GM19240 (cell line): ENCODE measurements at regions not wholly inside any gene's neighbourhood (a gene's known extent, or its start where the extent isn't known, plus 50 kb on each side); places are given as distances from the start of the nearest gene placed in this dataset.
"Not testable (repeated sequence)": the region's sequence is repeated elsewhere in the genome, so short reads cannot be mapped to it uniquely, and the experiment has no call there.

Experiments
- DNase-seq: peaks from one replicate; pipeline ENCODE4 v3.0.0; 2011; ENCODE audit warnings: low spot score; ENCODE audit not compliant: insufficient read length

GRCh38 chr9:31820426-31820825 is 564.0 kb upstream of the ACO1 start:
- no peak for DNase-seq

- DNase-seq, result no peak
Measured at GRCh38 chr9:31821583-31821982, 562.9 kb upstream of the ACO1 start.

- no peak for DNase-seq
Measured at GRCh38 chr9:31823365-31823764, 561.1 kb upstream of the ACO1 start.

GRCh38 chr9:31824860-31825259 is 559.6 kb upstream of the ACO1 start:
- no peak for DNase-seq

DNA sequence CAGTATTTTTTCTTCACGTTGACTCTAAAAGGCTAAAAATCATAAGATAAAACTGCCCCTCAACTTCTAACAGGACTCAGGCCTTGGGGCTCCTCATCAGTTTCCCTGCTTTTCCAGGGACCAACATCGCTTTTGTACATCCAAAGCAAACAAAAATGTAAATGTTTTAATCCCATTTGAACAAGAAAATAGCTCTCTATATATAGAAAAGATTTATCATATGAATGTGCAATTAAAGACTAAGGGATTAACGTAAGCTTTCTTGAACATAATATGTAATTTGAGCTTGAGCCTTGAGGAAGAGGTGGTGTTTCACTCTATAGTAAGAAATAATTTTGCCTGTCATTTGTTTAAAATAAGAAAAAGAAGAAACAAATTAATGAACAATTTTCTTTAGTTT is 547.2 kb upstream of the ACO1 start:
- no peak for DNase-seq

- no peak for DNase-seq
Measured at GRCh38 chr9:31839273-31839672, 545.2 kb upstream of the ACO1 start.

GRCh38 chr9:31840702-31841101 is 543.7 kb upstream of the ACO1 start:
- DNase-seq, result no peak

- DNase-seq, result no peak
Measured at GRCh38 chr9:31847963-31848362, 536.5 kb upstream of the ACO1 start.

DNA sequence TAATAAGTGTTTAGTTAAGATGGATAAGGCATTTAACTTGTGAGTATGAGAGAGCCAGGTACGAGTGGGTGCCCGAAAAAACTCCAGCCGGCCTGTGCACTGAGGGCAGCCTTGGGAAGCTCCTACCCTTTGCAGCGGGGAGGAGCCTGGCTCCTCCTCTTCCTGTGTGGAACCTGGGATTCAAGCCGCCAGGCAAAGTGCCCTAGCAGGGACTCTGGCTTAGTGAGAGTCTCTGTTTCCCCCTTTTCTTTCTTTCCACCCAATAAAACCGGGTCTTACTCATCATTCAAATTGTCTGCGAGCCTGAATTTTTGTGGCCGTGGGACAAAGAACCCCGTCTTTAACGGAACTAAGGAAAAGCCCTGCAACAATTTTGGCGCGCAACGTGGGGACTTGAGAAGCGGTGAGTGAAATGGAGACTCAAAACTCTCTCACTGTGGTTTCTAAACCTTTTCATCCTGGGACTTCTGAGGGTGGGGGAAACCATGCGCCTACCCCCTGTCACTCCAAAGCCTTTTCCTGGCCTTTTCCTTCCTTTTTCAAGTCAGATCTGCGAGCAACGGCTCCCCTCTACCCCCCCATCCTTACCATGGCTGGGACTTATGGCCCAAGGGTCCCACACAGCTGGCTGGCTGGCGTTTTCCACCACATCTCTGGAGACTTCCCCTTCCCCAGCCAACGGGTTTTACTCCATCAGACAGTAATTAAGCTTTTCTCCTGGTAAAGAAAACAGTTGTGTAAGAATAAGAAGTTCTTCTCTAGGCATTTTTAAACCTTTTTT is 535.7 kb upstream of the ACO1 start:
- no peak for DNase-seq

GRCh38 chr9:31854187-31854586 is 530.3 kb upstream of the ACO1 start:
- DNase-seq, result no peak

- DNase-seq, result no peak
Measured at GRCh38 chr9:31868830-31869229, 515.6 kb upstream of the ACO1 start.

DNA sequence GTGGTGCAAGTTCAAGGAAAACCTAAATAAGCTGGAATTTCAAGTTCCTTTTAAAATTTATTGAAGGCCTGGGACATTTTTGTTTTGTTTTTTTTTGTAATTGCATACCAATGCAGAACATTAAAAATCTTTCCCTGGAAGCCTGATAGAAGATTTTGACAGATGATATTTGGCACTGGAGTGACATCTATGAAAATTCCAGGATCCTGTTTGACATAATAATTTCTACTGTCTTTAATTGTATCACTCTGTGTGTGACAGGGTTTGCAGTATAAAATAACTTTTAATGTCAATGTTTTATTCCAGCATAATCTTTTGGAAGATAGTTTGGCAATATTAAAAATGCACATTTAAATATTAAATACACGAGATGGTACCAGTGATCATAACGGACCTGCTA is 514.2 kb upstream of the ACO1 start:
- DNase-seq, result no peak

- no peak for DNase-seq
Measured at GRCh38 chr9:31873722-31874121, 510.7 kb upstream of the ACO1 start.

DNA sequence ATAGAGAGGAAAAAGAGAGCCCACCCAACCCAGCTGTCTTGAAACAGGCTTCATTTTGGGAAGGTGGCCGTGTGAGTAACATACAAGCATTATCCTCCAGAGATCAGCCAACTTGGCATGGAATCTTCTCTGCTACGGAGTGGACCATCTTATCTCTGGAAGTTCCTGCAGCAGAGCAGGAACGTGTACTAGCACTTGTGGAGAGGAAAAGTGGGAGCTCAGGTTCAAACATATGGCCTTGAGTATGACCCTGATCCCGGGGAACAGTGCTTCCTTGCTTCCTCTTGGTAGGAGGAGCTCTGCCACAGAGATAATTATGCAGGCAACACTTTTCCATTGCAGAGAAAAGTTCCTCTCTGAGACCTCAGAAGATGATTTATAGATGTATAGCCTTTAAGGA is 490.4 kb upstream of the ACO1 start:
- DNase-seq, result no peak

DNA sequence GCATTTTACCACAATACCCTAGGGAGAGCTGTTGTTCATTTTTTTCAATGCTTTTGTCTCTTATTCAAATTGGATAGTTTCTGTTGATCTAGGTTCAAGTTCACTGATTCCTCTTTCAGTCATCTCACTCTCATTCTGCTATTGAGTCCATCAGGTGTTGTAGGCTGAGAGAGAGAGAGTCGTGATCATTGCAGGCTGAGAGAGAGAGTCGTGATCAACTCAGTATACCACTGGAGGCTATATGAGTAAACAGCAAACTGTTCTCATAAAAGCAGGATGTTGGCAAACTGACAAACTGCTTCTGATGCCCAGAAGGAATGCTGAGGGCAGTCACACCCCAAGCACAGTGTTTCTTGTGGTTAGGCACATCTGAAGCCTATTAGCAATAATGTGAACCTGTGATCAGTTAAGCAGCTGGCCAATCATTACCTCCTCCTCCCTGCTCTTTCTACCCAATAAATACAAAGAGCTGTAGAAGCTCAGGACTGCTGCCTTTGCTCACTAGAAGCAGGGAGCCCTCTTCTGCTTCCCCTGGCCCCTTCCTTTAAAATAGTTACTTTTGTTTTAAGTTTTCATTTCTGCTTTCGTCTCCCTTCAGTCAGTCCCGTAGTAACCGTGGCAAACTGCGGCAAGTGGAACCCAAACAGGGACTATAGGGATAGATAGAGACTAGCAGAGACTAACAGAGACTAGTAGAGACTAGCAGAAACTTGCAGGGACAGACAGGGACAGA is 476.1 kb upstream of the ACO1 start:
- DNase-seq, result peak; percentile 1

- DNase-seq, result no peak
Measured at GRCh38 chr9:31908891-31909480, 475.5 kb upstream of the ACO1 start.

- no peak for DNase-seq
Measured at GRCh38 chr9:31912636-31913035, 471.8 kb upstream of the ACO1 start.

- no peak for DNase-seq
Measured at GRCh38 chr9:31916591-31917241, 467.7 kb upstream of the ACO1 start.

GRCh38 chr9:31937737-31938136 is 446.7 kb upstream of the ACO1 start:
- DNase-seq, result not testable (repeated sequence)

- DNase-seq, result no peak
Measured at GRCh38 chr9:31950756-31951155, 433.7 kb upstream of the ACO1 start.

DNA sequence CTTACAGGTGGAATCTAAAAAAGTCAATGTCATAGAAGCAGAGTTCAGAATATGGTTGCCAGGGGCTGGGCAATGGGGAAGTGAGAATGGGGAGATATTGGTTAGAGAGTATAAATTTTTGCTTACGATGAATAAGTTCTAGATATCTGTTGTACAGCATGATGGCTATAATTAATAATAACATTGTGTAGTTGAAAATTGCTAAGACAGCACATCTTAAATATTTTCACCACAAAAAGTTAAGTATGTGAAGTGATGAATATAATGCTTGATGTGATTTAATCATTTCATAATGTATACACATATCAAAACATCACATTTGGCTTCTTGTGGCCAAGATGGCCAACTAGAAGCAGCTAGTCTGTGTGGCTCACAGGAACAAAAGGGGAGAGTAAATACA is 425.9 kb upstream of the ACO1 start:
- no peak for DNase-seq

DNA sequence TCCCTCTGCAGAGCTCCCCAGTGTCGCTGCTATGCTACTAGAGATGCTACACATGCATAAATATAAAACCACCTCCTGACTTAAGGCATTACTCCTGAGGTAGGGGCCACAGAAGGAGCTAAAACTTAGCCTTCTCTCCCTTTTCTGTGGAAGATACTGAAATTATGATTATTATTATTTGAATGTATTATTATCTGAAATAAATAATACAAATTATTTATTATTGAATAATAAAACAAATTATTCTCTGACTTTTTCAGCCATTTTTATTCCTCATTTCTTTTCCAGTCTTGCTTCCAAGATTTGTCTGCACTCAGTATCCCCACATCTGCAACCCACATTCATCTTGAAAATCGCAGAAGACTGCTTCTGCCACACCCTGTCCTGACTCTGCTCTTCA is 414.9 kb upstream of the ACO1 start:
- DNase-seq, result no peak
